Thoracic aorta (tissue), 2 donors: ENCODE measurements at regions not wholly inside any gene's neighbourhood (a gene's known extent, or its start where the extent isn't known, plus 50 kb on each side); places are given as distances from the start of the nearest gene placed in this dataset.

ENCODE experiments used
- ATAC-seq: fragments of 150-250 bp; one replicate; pipeline ENCODE4 v1.8.0; 2017; ENCODE audit warnings: low read depth; ENCODE audit not compliant: insufficient number of reproducible peaks, low FRiP score
- DNase-seq: peaks from one replicate; pipeline ENCODE4 v3.0.0-alpha.2; 2020; ENCODE audit warnings: low spot score
- H3K27ac ChIP-seq, 2 donors: fragments of 200-600 bp; sonication (generic); 1 replicate in 1 of 2; 2 replicates in 1 of 2; pipeline ENCODE4 v1.5.1; 2016; ENCODE audit warnings: mild to moderate bottlenecking in 2 of 2, moderate library complexity in 2 of 2
- H3K27me3 ChIP-seq: fragments of 200-600 bp; sonication (generic); replicated peaks from 2 replicates; pipeline ENCODE4 v1.6.0; 2016; ENCODE audit warnings: mild to moderate bottlenecking; ENCODE audit not compliant: insufficient read depth
- H3K36me3 ChIP-seq: fragments of 200-600 bp; sonication (generic); one replicate; pipeline ENCODE4 v1.5.1; 2016
- H3K4me1 ChIP-seq, 2 donors: fragments of 200-600 bp; sonication (generic); 1 replicate in 1 of 2; 2 replicates in 1 of 2; pipeline versions ENCODE4 v1.5.1 to v1.6.0; 2016; ENCODE audit warnings: low read depth in 2 of 2, mild to moderate bottlenecking in 1 of 2; ENCODE audit not compliant: control insufficient read depth in 1 of 2
- H3K4me3 ChIP-seq: fragments of 200-600 bp; sonication (generic); 2 replicates; pipeline ENCODE4 v1.5.1; 2016; ENCODE audit warnings: mild to moderate bottlenecking
- H3K9me3 ChIP-seq: fragments of 200-600 bp; sonication (generic); 2 replicates; pipeline ENCODE4 v1.5.1; 2016
- CTCF ChIP-seq: fragments of 200-600 bp; sonication (generic); IDR thresholded peaks from one replicate; pipeline ENCODE4 v1.5.1; 2019; ENCODE audit warnings: antibody characterized with exemption

GRCh38 chr4:179503976-179504375 is 2061.7 kb upstream of the AGA start:
- Histone ChIP-seq H3K9me3 (no peaks in the 10 kb centered on the region), H3K36me3 (no peaks in the 10 kb centered on the region), H3K27ac (no peak overlapping the region), H3K27me3 (no peaks in the 10 kb centered on the region), H3K4me1 (no peaks in the 10 kb centered on the region), H3K4me3 (no peak overlapping the region)
- DNase-seq (no peak), ATAC-seq (no peak)
- TF ChIP-seq CTCF, result no peak

- TF ChIP-seq CTCF, result no peak
- Histone ChIP-seq H3K9me3 (no peaks in the 10 kb centered on the region), H3K27ac (no peak overlapping the region), H3K4me3 (no peak overlapping the region), H3K4me1 (no peaks in the 10 kb centered on the region), H3K27me3 (no peaks in the 10 kb centered on the region), H3K36me3 (no peaks in the 10 kb centered on the region)
- DNase-seq (no peak), ATAC-seq (no peak)
These were observed 2067.3 kb upstream of the AGA start for GRCh38 chr4:179509489-179509888.

- ATAC-seq, result no peak
These were observed 2079.7 kb upstream of the AGA start for GRCh38 chr4:179521952-179522351.

GRCh38 chr4:179530958-179531357 is 2088.7 kb upstream of the AGA start:
- Histone ChIP-seq H3K4me3 (no peak overlapping the region), H3K27ac (no peak overlapping the region), H3K27me3 (no peaks in the 10 kb centered on the region), H3K9me3 (no peaks in the 10 kb centered on the region), H3K36me3 (no peaks in the 10 kb centered on the region), H3K4me1 (no peaks in the 10 kb centered on the region)
- no peak for ATAC-seq
- no peak for TF ChIP-seq CTCF
- DNase-seq, result no peak

More at GRCh38 chr4:179521952-179522351, 2079.7 kb upstream of the AGA start:
- Histone ChIP-seq H3K27me3 (no peaks in the 10 kb centered on the region), H3K4me3 (no peak overlapping the region), H3K27ac (no peak overlapping the region), H3K36me3 (no peaks in the 10 kb centered on the region), H3K9me3 (no peaks in the 10 kb centered on the region), H3K4me1 (no peaks in the 10 kb centered on the region)
- no peak for DNase-seq
- no peak for TF ChIP-seq CTCF

GRCh38 chr4:179536694-179537093 is 2094.5 kb upstream of the AGA start:
- no peaks in the 10 kb centered on the region for H3K36me3 ChIP-seq
- H3K27me3 ChIP-seq, result no peaks in the 10 kb centered on the region
- no peak for DNase-seq
- H3K27ac ChIP-seq, result no peak overlapping the region
- no peaks in the 10 kb centered on the region for H3K9me3 ChIP-seq
- no peak for TF ChIP-seq CTCF
- H3K4me1 ChIP-seq, result no peaks in the 10 kb centered on the region
- no peak for ATAC-seq
- no peak overlapping the region for H3K4me3 ChIP-seq
